ENCODE measurements at regions not wholly inside any gene's neighbourhood (a gene's known extent, or its start where the extent isn't known, plus 50 kb on each side); places are given as distances from the start of the nearest gene placed in this dataset.

- DNase-seq (ENCODE audit: extremely low spot score), result no peak
- CTCF ChIA-PET, result interaction anchor here (1.0 to 2.1 kb wide), 2 partner anchors 9 to 11 kb away, joined by 3 to 5 read pairs; no protein-coding TSS in a partner anchor
- POLR2A ChIA-PET, result no interaction called here
- no peak for TF ChIP-seq CTCF (IDR thresholded peaks at IDR 0.05; ENCODE audit: control extremely low read depth, extremely low read depth, low read depth, missing control alignments)
Measured at GRCh38 chr6:141992109-141992508, 140.6 kb upstream of the GJE1 start.

GRCh38 chr6:141990840-141991239 is 141.9 kb upstream of the GJE1 start:
- no peak for TF ChIP-seq CTCF (IDR thresholded peaks at IDR 0.05; ENCODE audit: control extremely low read depth, extremely low read depth, low read depth, missing control alignments)
- CTCF ChIA-PET, result interaction anchor here (2.1 to 3.9 kb wide), 3 partner anchors 9 to 122 kb away, joined by 5 to 41 read pairs (median 5); no protein-coding TSS in a partner anchor
- POLR2A ChIA-PET, result no interaction called here
- no peak for DNase-seq (ENCODE audit: extremely low spot score)

GRCh38 chr6:141989706-141989959 is 143.1 kb upstream of the GJE1 start:
- DNase-seq (ENCODE audit: extremely low spot score), result no peak
- ChIA-PET CTCF (interaction anchor here (0.7 to 3.9 kb wide), 18 partner anchors 8 to 374 kb away, joined by 3 to 41 read pairs (median 4); no protein-coding TSS in a partner anchor), POLR2A (no interaction called here)
- no peak for TF ChIP-seq CTCF (IDR thresholded peaks at IDR 0.05; ENCODE audit: control extremely low read depth, extremely low read depth, low read depth, missing control alignments)

- CTCF ChIA-PET, result interaction anchor here (0.7 to 3.9 kb wide), 18 partner anchors 9 to 374 kb away, joined by 3 to 41 read pairs (median 4); no protein-coding TSS in a partner anchor
- TF ChIP-seq CTCF (IDR thresholded peaks at IDR 0.05; ENCODE audit: control extremely low read depth, extremely low read depth, low read depth, missing control alignments), result peak; percentile 46
- peak; percentile 23 for DNase-seq (ENCODE audit: extremely low spot score)
- POLR2A ChIA-PET, result no interaction called here
Measured at GRCh38 chr6:141988954-141989705, 143.6 kb upstream of the GJE1 start.

- ChIA-PET POLR2A (no interaction called here), CTCF (interaction anchor here (1.1 to 3.9 kb wide), 2 partner anchors 113 to 125 kb away, joined by 4 to 41 read pairs; no protein-coding TSS in a partner anchor)
- no peak for TF ChIP-seq CTCF (IDR thresholded peaks at IDR 0.05; ENCODE audit: control extremely low read depth, extremely low read depth, low read depth, missing control alignments)
- DNase-seq (ENCODE audit: extremely low spot score), result no peak
Measured at GRCh38 chr6:141988327-141988726, 144.4 kb upstream of the GJE1 start.

- DNase-seq (ENCODE audit: extremely low spot score), result no peak
- ChIA-PET CTCF (interaction anchor here (0.8 to 1.2 kb wide), 4 partner anchors 26 to 311 kb away, joined by 3 read pairs; no protein-coding TSS in a partner anchor), POLR2A (no interaction called here)
- TF ChIP-seq CTCF (IDR thresholded peaks at IDR 0.05; ENCODE audit: control extremely low read depth, extremely low read depth, low read depth, missing control alignments), result no peak
Measured at GRCh38 chr6:141986457-141986856, 146.3 kb upstream of the GJE1 start.
